Activated T-cell treated with anti-CD3 and anti-CD28 coated beads, Interleukin-2, amount 50 U/mL, for 72 hours (primary cell): ENCODE measurements at regions not wholly inside any gene's neighbourhood (a gene's known extent, or its start where the extent isn't known, plus 50 kb on each side); places are given as distances from the start of the nearest gene placed in this dataset.
A peak's percentile ranks its signal among the peaks of the same experiment; 100 is the strongest.

Experiments
- ATAC-seq, 2 donors: fragments of 150-1000 bp; cut with Tn5 transposase; replicated peaks in 1 of 2; 2 replicates each; pipeline ENCODE4 v1.10.0; 2021; ENCODE audit warnings: moderate library complexity in 2 of 2, mild to moderate bottlenecking in 1 of 2
- DNase-seq, 2 donors: peaks; one replicate each; pipeline ENCODE4 v3.0.0; 2021 to 2022; ENCODE audit warnings: mixed read lengths in 1 of 2
- H3K27ac Mint-ChIP-seq: one replicate; pipeline ENCODE4 v1.8.0; 2022; ENCODE audit warnings: mild to moderate bottlenecking, moderate library complexity, mixed read lengths
- H3K27me3 Mint-ChIP-seq: one replicate; pipeline ENCODE4 v1.8.0; 2022; ENCODE audit warnings: low read depth, mixed read lengths
- H3K36me3 Mint-ChIP-seq, 2 donors: one replicate each; pipeline ENCODE4 v1.8.0; 2022; ENCODE audit warnings: mixed read lengths in 2 of 2, mild to moderate bottlenecking in 1 of 2; ENCODE audit not compliant: insufficient read depth in 2 of 2
- H3K4me1 Mint-ChIP-seq: one replicate; pipeline ENCODE4 v1.8.0; 2022; ENCODE audit warnings: low read depth, mixed read lengths
- H3K4me3 Mint-ChIP-seq, 2 donors: one replicate each; pipeline ENCODE4 v1.8.0; 2022; ENCODE audit warnings: mild to moderate bottlenecking in 2 of 2, mixed read lengths in 2 of 2, moderate library complexity in 2 of 2
- H3K9me3 Mint-ChIP-seq, 2 donors: one replicate each; pipeline ENCODE4 v1.8.0; 2022; ENCODE audit warnings: mixed read lengths in 2 of 2

GRCh38 chr2:234138836-234139235, 88.3 kb downstream of the SPP2 start:
- no peak for ATAC-seq
- Mint-ChIP-seq H3K27ac (no peak overlapping the region), H3K9me3 (no peaks in the 10 kb centered on the region), H3K36me3 (no peaks in the 10 kb centered on the region), H3K4me3 (no peak overlapping the region), H3K27me3 (no peaks in the 10 kb centered on the region), H3K4me1 (peaks cover 19% of the 10 kb centered on the region)
- no peak for DNase-seq

GRCh38 chr2:234137400-234138014, 87.0 kb downstream of the SPP2 start:
- no peak for DNase-seq
- Mint-ChIP-seq H3K4me3 (no peak overlapping the region), H3K27me3 (no peaks in the 10 kb centered on the region), H3K36me3 (no peaks in the 10 kb centered on the region), H3K27ac (no peak overlapping the region), H3K9me3 (no peaks in the 10 kb centered on the region), H3K4me1 (peaks cover 19% of the 10 kb centered on the region)
- no peak for ATAC-seq

- Mint-ChIP-seq H3K27ac (no peak overlapping the region), H3K9me3 (no peaks in the 10 kb centered on the region), H3K4me3 (no peak overlapping the region), H3K4me1 (peaks cover 19% of the 10 kb centered on the region), H3K27me3 (no peaks in the 10 kb centered on the region), H3K36me3 (no peaks in the 10 kb centered on the region)
- DNase-seq (no peak), ATAC-seq (no peak)
Measured at GRCh38 chr2:234136461-234136860, 86.0 kb downstream of the SPP2 start.

- Mint-ChIP-seq H3K36me3 (no peaks in the 10 kb centered on the region), H3K4me1 (peaks cover 19% of the 10 kb centered on the region), H3K9me3 (no peaks in the 10 kb centered on the region), H3K27ac (peak overlapping the region; percentile 29), H3K4me3 (no peak overlapping the region), H3K27me3 (peaks cover 6% of the 10 kb centered on the region)
- ATAC-seq (peak; percentile 70 to 81), DNase-seq (peak; percentile 43 to 48)
Measured at GRCh38 chr2:234135750-234136221, 85.3 kb downstream of the SPP2 start.

GRCh38 chr2:234134496-234134895, 84.0 kb downstream of the SPP2 start:
- no peaks in the 10 kb centered on the region for H3K36me3 Mint-ChIP-seq
- H3K27ac Mint-ChIP-seq: no peak overlapping the region
- peaks cover 19% of the 10 kb centered on the region for H3K4me1 Mint-ChIP-seq
- H3K4me3 Mint-ChIP-seq: no peak overlapping the region
- no peak for DNase-seq
- peaks cover 8% of the 10 kb centered on the region for H3K27me3 Mint-ChIP-seq
- ATAC-seq: no peak
- H3K9me3 Mint-ChIP-seq: no peaks in the 10 kb centered on the region

- ATAC-seq: no peak
Measured at GRCh38 chr2:234133004-234133403, 82.5 kb downstream of the SPP2 start.

GRCh38 chr2:234130777-234131181, 80.3 kb downstream of the SPP2 start:
- no peak for ATAC-seq
- H3K4me3 Mint-ChIP-seq: no peak overlapping the region
- no peak for DNase-seq
- no peak overlapping the region for H3K27ac Mint-ChIP-seq
- no peaks in the 10 kb centered on the region for H3K9me3 Mint-ChIP-seq
- H3K36me3 Mint-ChIP-seq: no peaks in the 10 kb centered on the region
- H3K4me1 Mint-ChIP-seq: peaks cover 10% of the 10 kb centered on the region
- H3K27me3 Mint-ChIP-seq: peaks cover 8% of the 10 kb centered on the region

More at GRCh38 chr2:234133004-234133403, 82.5 kb downstream of the SPP2 start:
- H3K4me1 Mint-ChIP-seq: peaks cover 27% of the 10 kb centered on the region
- H3K27ac Mint-ChIP-seq: no peak overlapping the region
- H3K36me3 Mint-ChIP-seq: no peaks in the 10 kb centered on the region
- H3K9me3 Mint-ChIP-seq: no peaks in the 10 kb centered on the region
- H3K4me3 Mint-ChIP-seq: no peak overlapping the region
- H3K27me3 Mint-ChIP-seq: peaks cover 8% of the 10 kb centered on the region
- DNase-seq: no peak

- H3K27me3 Mint-ChIP-seq: peaks cover 8% of the 10 kb centered on the region
- no peak overlapping the region for H3K27ac Mint-ChIP-seq
- ATAC-seq (no peak), DNase-seq (no peak)
- no peaks in the 10 kb centered on the region for H3K36me3 Mint-ChIP-seq
- H3K4me1 Mint-ChIP-seq: peaks cover 7% of the 10 kb centered on the region
- H3K4me3 Mint-ChIP-seq: no peak overlapping the region
- no peaks in the 10 kb centered on the region for H3K9me3 Mint-ChIP-seq
Measured at GRCh38 chr2:234128606-234129005, 78.1 kb downstream of the SPP2 start.
